ENCODE measurements at regions not wholly inside any gene's neighbourhood (a gene's known extent, or its start where the extent isn't known, plus 50 kb on each side); places are given as distances from the start of the nearest gene placed in this dataset.

DNA sequence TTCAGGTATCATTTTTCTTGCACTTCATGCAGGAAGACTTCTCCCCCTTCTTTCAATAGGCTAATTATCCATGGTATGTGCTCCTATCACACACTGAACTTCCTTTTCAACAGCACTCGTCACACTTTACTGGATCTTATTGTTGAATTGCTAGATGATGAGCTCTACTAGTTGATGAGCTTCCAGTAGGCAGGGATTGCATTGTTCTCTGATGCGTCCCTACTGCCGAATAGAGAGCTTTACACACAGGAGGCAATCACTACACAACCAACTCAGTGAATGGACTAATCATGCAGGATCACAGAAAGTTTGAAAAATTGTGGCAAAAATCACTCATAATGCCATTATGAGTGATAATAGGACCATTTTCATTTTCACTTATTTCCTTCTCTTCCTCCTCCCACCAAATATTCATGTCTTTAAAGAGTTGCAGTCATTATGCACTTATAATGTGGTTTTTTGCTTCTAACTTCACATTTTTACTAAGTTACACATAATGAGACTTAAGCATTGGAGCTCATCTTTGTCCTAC is 128.1 kb upstream of the ZNF648 start:
- CTCF ChIA-PET = interaction anchor here (0.6 to 2.5 kb wide), 4 partner anchors 8 to 58 kb away, joined by 3 to 13 read pairs (median 4); no protein-coding TSS in a partner anchor
- POLR2A ChIA-PET = interaction anchor here (0.5 kb wide), 2 partner anchors 303 to 651 kb away, joined by 4 to 8 read pairs; no protein-coding TSS in a partner anchor

GRCh38 chr1:182186757-182187146 is 125.2 kb upstream of the ZNF648 start:
- ChIA-PET CTCF (interaction anchor here (1.0 to 1.2 kb wide), 2 partner anchors 41 to 101 kb away, joined by 3 to 4 read pairs; no protein-coding TSS in a partner anchor), POLR2A (no interaction called here)

More for the DNA sequence above, 128.1 kb upstream of the ZNF648 start:
- TF ChIP-seq, protein P1, sequence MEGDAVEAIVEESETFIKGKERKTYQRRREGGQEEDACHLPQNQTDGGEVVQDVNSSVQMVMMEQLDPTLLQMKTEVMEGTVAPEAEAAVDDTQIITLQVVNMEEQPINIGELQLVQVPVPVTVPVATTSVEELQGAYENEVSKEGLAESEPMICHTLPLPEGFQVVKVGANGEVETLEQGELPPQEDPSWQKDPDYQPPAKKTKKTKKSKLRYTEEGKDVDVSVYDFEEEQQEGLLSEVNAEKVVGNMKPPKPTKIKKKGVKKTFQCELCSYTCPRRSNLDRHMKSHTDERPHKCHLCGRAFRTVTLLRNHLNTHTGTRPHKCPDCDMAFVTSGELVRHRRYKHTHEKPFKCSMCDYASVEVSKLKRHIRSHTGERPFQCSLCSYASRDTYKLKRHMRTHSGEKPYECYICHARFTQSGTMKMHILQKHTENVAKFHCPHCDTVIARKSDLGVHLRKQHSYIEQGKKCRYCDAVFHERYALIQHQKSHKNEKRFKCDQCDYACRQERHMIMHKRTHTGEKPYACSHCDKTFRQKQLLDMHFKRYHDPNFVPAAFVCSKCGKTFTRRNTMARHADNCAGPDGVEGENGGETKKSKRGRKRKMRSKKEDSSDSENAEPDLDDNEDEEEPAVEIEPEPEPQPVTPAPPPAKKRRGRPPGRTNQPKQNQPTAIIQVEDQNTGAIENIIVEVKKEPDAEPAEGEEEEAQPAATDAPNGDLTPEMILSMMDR (IDR thresholded peaks at IDR 0.05; ENCODE audit: control extremely low read depth, extremely low read depth, low read depth, missing control alignments) = no peak
- DNase-seq (ENCODE audit: extremely low spot score) = no peak

DNA sequence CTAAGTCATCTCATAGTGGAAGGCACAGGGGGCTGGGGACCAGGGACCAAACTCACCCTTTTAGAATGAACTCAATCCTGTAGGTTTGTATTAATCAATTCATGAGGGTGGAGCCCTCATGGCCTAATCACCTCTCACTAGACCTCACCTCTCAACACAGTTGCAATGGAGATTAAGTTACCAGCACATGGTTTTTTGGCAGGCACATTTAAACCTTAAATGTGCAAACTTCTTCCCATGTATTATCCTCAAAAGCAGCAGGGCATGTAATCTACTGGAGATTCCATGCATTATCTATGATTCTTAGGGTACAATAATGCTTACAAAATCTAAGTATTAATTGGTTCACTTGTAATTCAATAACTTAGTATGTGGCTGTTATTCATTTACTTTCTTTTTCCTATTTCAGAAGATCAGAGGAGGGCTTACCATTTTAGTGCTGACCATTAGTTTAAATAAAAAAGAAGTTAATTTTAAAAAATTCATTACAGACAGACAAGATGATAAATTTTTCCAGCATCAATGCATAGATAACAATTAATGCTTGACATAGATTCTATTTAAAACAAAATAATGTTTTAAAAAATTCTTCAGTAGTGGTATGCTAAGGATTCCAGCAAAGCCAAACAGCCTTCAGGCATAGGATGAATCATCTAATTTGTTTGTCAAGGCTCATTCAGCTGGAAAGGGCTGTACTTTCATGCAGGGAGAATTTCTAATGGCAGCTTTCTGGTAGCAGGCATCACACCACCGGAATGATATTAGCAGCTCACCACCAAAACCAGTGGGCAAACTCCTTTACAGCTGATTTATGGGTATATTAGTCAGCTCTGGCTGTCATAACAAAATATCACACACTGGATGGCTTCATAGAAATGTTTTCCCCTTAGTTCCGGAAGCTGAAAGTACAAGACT is 124.6 kb upstream of the ZNF648 start:
- DNase-seq (ENCODE audit: extremely low spot score) = no peak
- TF ChIP-seq, protein P1 (IDR thresholded peaks at IDR 0.05; ENCODE audit: control extremely low read depth, extremely low read depth, low read depth, missing control alignments) = no peak
- POLR2A ChIA-PET = no interaction called here
- CTCF ChIA-PET = interaction anchor here (1.0 to 4.0 kb wide), 4 partner anchors 7 to 101 kb away, joined by 3 to 17 read pairs (median 4); no protein-coding TSS in a partner anchor

More at GRCh38 chr1:182186757-182187146, 125.2 kb upstream of the ZNF648 start:
- TF ChIP-seq, protein P1 (IDR thresholded peaks at IDR 0.05; ENCODE audit: control extremely low read depth, extremely low read depth, low read depth, missing control alignments) = no peak
- no peak for DNase-seq (ENCODE audit: extremely low spot score)

DNA sequence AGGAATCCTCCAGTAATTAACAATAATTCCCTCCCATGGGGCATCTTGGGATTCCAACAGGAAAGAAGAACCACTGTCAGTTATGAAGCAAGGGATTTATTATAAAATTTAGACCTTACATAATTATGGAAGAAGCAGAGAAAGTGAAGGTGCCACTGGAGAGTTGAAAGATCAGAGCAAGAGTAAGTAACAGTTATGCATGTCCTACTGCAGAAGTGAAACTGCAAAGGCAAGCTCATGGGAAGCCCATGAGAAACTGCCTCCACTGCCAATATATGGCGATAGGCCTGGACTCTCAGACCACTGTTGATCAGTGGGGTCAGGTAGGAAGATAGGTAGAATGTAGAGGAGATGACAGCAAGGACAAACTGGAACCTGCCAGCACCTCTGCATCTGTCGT is 123.6 kb upstream of the ZNF648 start:
- TF ChIP-seq, protein P1 (IDR thresholded peaks at IDR 0.05; ENCODE audit: control extremely low read depth, extremely low read depth, low read depth, missing control alignments) = no peak
- no peak for DNase-seq (ENCODE audit: extremely low spot score)
- POLR2A ChIA-PET = no interaction called here
- CTCF ChIA-PET = interaction anchor here (1.0 to 4.0 kb wide), 2 partner anchors 8 to 42 kb away, joined by 3 to 17 read pairs; no protein-coding TSS in a partner anchor

DNA sequence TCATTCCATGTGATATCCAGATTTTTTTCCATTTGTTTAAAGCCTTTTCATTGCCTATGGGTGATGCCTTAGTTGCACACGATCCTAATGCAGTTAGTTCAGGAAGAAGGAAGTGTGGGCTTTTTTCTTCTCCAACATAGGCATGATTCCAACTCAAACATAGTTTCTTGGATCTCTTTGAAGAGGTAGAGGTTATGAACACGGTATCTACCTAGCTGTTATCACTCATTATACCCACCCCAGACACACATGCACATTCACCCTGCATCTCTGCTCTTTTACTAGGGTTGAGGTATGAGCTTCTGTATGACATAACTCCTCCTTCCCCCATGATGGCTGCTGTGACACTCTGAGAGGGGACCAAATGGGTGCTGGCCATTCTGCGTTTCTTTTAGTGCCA is 122.1 kb upstream of the ZNF648 start:
- ChIA-PET CTCF (interaction anchor here (1.2 to 4.0 kb wide), 7 partner anchors 10 to 99 kb away, joined by 4 to 17 read pairs (median 4); no protein-coding TSS in a partner anchor), POLR2A (no interaction called here)
- no peak for DNase-seq (ENCODE audit: extremely low spot score)
- TF ChIP-seq, protein P1 (IDR thresholded peaks at IDR 0.05; ENCODE audit: control extremely low read depth, extremely low read depth, low read depth, missing control alignments) = no peak

GRCh38 chr1:182182311-182182710 is 120.8 kb upstream of the ZNF648 start:
- TF ChIP-seq, protein P1 (IDR thresholded peaks at IDR 0.05; ENCODE audit: control extremely low read depth, extremely low read depth, low read depth, missing control alignments) = no peak
- CTCF ChIA-PET = interaction anchor here (1.2 to 4.0 kb wide), 5 partner anchors 10 to 100 kb away, joined by 4 to 17 read pairs (median 4); no protein-coding TSS in a partner anchor
- DNase-seq (ENCODE audit: extremely low spot score) = no peak
- POLR2A ChIA-PET = no interaction called here

Measured in GM10248 (cell line).